ENCODE measurements at regions not wholly inside any gene's neighbourhood (a gene's known extent, or its start where the extent isn't known, plus 50 kb on each side); places are given as distances from the start of the nearest gene placed in this dataset.

GRCh38 chr4:56743550-56743949 lies 62.5 kb upstream of the HOPX start:
- no peaks in the 10 kb centered on the region for H3K36me3 ChIP-seq (ENCODE audit: control insufficient read depth, insufficient read depth, low read length)
- no peak overlapping the region for H3K9ac ChIP-seq (ENCODE audit: extremely low read depth, low read length, poor library complexity, severe bottlenecking)
- no peaks in the 10 kb centered on the region for H3K27me3 ChIP-seq (ENCODE audit: control insufficient read depth, insufficient read depth, low read length, poor library complexity, severe bottlenecking)
- Mint-ChIP-seq H3K36me3 (ENCODE audit: low read depth) (no peaks in the 10 kb centered on the region), H3K27ac (no peak overlapping the region), H3K4me3 (no peak overlapping the region), H3K27me3 (ENCODE audit: insufficient read depth) (peaks cover 1% of the 10 kb centered on the region), H3K9me3 (no peaks in the 10 kb centered on the region), H3K4me1 (no peaks in the 10 kb centered on the region)
- no peaks in the 10 kb centered on the region for H3K4me1 ChIP-seq (ENCODE audit: control insufficient read depth, insufficient read depth, low read length)
- no peak overlapping the region for H3K27ac ChIP-seq (ENCODE audit: low read depth, low read length)
- DNase-seq = no peak
- no peak overlapping the region for H3K4me3 ChIP-seq (ENCODE audit: low read length)
- H3K9me3 ChIP-seq (ENCODE audit: control insufficient read depth, low read length) = no peaks in the 10 kb centered on the region
- TF ChIP-seq, protein P1, sequence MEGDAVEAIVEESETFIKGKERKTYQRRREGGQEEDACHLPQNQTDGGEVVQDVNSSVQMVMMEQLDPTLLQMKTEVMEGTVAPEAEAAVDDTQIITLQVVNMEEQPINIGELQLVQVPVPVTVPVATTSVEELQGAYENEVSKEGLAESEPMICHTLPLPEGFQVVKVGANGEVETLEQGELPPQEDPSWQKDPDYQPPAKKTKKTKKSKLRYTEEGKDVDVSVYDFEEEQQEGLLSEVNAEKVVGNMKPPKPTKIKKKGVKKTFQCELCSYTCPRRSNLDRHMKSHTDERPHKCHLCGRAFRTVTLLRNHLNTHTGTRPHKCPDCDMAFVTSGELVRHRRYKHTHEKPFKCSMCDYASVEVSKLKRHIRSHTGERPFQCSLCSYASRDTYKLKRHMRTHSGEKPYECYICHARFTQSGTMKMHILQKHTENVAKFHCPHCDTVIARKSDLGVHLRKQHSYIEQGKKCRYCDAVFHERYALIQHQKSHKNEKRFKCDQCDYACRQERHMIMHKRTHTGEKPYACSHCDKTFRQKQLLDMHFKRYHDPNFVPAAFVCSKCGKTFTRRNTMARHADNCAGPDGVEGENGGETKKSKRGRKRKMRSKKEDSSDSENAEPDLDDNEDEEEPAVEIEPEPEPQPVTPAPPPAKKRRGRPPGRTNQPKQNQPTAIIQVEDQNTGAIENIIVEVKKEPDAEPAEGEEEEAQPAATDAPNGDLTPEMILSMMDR (conservative IDR thresholded peaks at IDR 0.05) = no peak
- 91% methylated on average over 1 of the region's 1 CpG; no CpG with 5 or more reads in 1 of the 2 experiments for WGBS, 2 experiments (ENCODE audit: insufficient coverage in 1 of 2, insufficient read length in 1 of 2)

- Mint-ChIP-seq H3K36me3 (ENCODE audit: low read depth) (no peaks in the 10 kb centered on the region), H3K27me3 (ENCODE audit: insufficient read depth) (peaks cover 5% of the 10 kb centered on the region), H3K9me3 (peaks cover 2% of the 10 kb centered on the region), H3K4me3 (no peak overlapping the region), H3K4me1 (no peaks in the 10 kb centered on the region), H3K27ac (no peak overlapping the region)
- no peaks in the 10 kb centered on the region for H3K9me3 ChIP-seq (ENCODE audit: control insufficient read depth, low read length)
- H3K27me3 ChIP-seq (ENCODE audit: control insufficient read depth, insufficient read depth, low read length, poor library complexity, severe bottlenecking) = no peaks in the 10 kb centered on the region
- H3K4me3 ChIP-seq (ENCODE audit: low read length) = no peak overlapping the region
- H3K4me1 ChIP-seq (ENCODE audit: control insufficient read depth, insufficient read depth, low read length) = no peaks in the 10 kb centered on the region
- TF ChIP-seq, protein P1 (conservative IDR thresholded peaks at IDR 0.05) = no peak
- 92 to 100% methylated on average over 7 to 8 of the region's 8 CpGs for WGBS, 2 experiments (ENCODE audit: insufficient coverage in 1 of 2, insufficient read length in 1 of 2)
- no peaks in the 10 kb centered on the region for H3K36me3 ChIP-seq (ENCODE audit: control insufficient read depth, insufficient read depth, low read length)
- no peak for DNase-seq
- no peak overlapping the region for H3K27ac ChIP-seq (ENCODE audit: low read depth, low read length)
- no peak overlapping the region for H3K9ac ChIP-seq (ENCODE audit: extremely low read depth, low read length, poor library complexity, severe bottlenecking)
Observed at GRCh38 chr4:56742080-56742871, 61.2 kb upstream of the HOPX start.

DNA sequence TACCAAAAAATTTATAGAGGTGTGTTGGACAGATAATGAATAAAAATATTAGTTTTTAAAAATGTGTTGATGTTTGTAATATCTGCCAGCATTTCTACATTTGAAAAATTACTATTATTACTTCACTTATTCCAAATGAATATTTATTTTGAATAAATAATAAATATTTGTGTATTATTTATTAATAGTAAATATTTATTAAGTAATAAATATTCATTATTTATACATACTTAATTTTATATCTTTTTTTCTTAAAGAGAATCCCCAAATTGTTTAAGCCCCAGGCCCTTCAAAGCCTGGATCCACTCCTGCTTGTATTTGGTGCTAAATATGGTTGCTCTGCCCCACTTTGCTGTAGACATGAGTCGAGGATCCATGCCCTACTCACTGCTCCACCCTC lies 60.5 kb upstream of the HOPX start:
- WGBS, 2 experiments (ENCODE audit: insufficient coverage in 1 of 2, insufficient read length in 1 of 2) = 100% methylated on average over 1 of the region's 1 CpG; no CpG with 5 or more reads in 1 of the 2 experiments
- DNase-seq = no peak
- H3K9me3 ChIP-seq (ENCODE audit: control insufficient read depth, low read length) = no peaks in the 10 kb centered on the region
- H3K27ac Mint-ChIP-seq = no peak overlapping the region
- H3K4me1 Mint-ChIP-seq = no peaks in the 10 kb centered on the region
- H3K4me1 ChIP-seq (ENCODE audit: control insufficient read depth, insufficient read depth, low read length) = no peaks in the 10 kb centered on the region
- no peak overlapping the region for H3K4me3 ChIP-seq (ENCODE audit: low read length)
- H3K27me3 ChIP-seq (ENCODE audit: control insufficient read depth, insufficient read depth, low read length, poor library complexity, severe bottlenecking) = no peaks in the 10 kb centered on the region
- H3K36me3 Mint-ChIP-seq (ENCODE audit: low read depth) = no peaks in the 10 kb centered on the region
- H3K9me3 Mint-ChIP-seq = peaks cover 3% of the 10 kb centered on the region
- TF ChIP-seq, protein P1 (conservative IDR thresholded peaks at IDR 0.05) = no peak
- H3K36me3 ChIP-seq (ENCODE audit: control insufficient read depth, insufficient read depth, low read length) = no peaks in the 10 kb centered on the region
- H3K27me3 Mint-ChIP-seq (ENCODE audit: insufficient read depth) = peaks cover 5% of the 10 kb centered on the region
- H3K27ac ChIP-seq (ENCODE audit: low read depth, low read length) = no peak overlapping the region
- no peak overlapping the region for H3K9ac ChIP-seq (ENCODE audit: extremely low read depth, low read length, poor library complexity, severe bottlenecking)
- H3K4me3 Mint-ChIP-seq = no peak overlapping the region
